ENCODE measurements at regions not wholly inside any gene's neighbourhood (a gene's known extent, or its start where the extent isn't known, plus 50 kb on each side); places are given as distances from the start of the nearest gene placed in this dataset.

GRCh38 chr11:90274362-90274761, 51.5 kb upstream of the CHORDC1 start:
- TF ChIP-seq POLR2A (IDR thresholded peaks at IDR 0.05; ENCODE audit: low read depth) (no peak), CTCF (IDR thresholded peaks at IDR 0.05) (no peak)
